NCI-H2171 (cell line): ENCODE measurements at regions not wholly inside any gene's neighbourhood (a gene's known extent, or its start where the extent isn't known, plus 50 kb on each side); places are given as distances from the start of the nearest gene placed in this dataset.
A peak's percentile ranks its signal among the peaks of the same experiment; 100 is the strongest.
"Not testable (repeated sequence)": the region's sequence is repeated elsewhere in the genome, so short reads cannot be mapped to it uniquely, and the experiment has no call there.

ENCODE experiments used
- DNase-seq: peaks from one replicate; lab custom pipeline; 2025; lab: John Stamatoyannopoulos, UW

GRCh38 chr6:18595774-18596530 lies 208.8 kb downstream of the RNF144B start:
- peak; percentile 58 for DNase-seq

- no peak for DNase-seq
These were observed 209.3 kb downstream of the RNF144B start for GRCh38 chr6:18596531-18596835.

- DNase-seq: no peak
These were observed 211.6 kb downstream of the RNF144B start for GRCh38 chr6:18598551-18599264.

- DNase-seq: no peak
These were observed 213.1 kb downstream of the RNF144B start for GRCh38 chr6:18600255-18600654.

- DNase-seq: peak; percentile 45
These were observed 214.4 kb downstream of the RNF144B start for GRCh38 chr6:18601516-18602020.

- DNase-seq: no peak
These were observed 215.8 kb downstream of the RNF144B start for GRCh38 chr6:18602931-18603330.

GRCh38 chr6:18603361-18603760 lies 216.2 kb downstream of the RNF144B start:
- DNase-seq: no peak

- DNase-seq: no peak
These were observed 218.7 kb downstream of the RNF144B start for GRCh38 chr6:18605841-18606240.

GRCh38 chr6:18609715-18610114 lies 222.6 kb downstream of the RNF144B start:
- no peak for DNase-seq

GRCh38 chr6:18613319-18613925 lies 226.3 kb downstream of the RNF144B start:
- DNase-seq: no peak

- no peak for DNase-seq
These were observed 242.4 kb downstream of the RNF144B start for GRCh38 chr6:18629571-18629970.

GRCh38 chr6:18632670-18633410 lies 245.7 kb downstream of the RNF144B start:
- DNase-seq: no peak

GRCh38 chr6:18634912-18635311 lies 247.8 kb downstream of the RNF144B start:
- no peak for DNase-seq

- DNase-seq: no peak
These were observed 253.0 kb downstream of the RNF144B start for GRCh38 chr6:18640134-18640533.

- no peak for DNase-seq
These were observed 253.6 kb downstream of the RNF144B start for GRCh38 chr6:18640754-18641153.

- DNase-seq: no peak
These were observed 267.7 kb downstream of the RNF144B start for GRCh38 chr6:18654821-18655220.

- DNase-seq: peak; percentile 34
These were observed 269.4 kb downstream of the RNF144B start for GRCh38 chr6:18656506-18656905.

- DNase-seq: not testable (repeated sequence)
These were observed 272.8 kb downstream of the RNF144B start for GRCh38 chr6:18659994-18660393.

GRCh38 chr6:18663011-18663410 lies 275.9 kb downstream of the RNF144B start:
- peak; percentile 22 for DNase-seq

GRCh38 chr6:18664401-18664800 lies 277.3 kb downstream of the RNF144B start:
- DNase-seq: no peak

- no peak for DNase-seq
These were observed 280.5 kb downstream of the RNF144B start for GRCh38 chr6:18667612-18668011.

GRCh38 chr6:18668994-18669393 lies 281.8 kb downstream of the RNF144B start:
- DNase-seq: no peak
